C4-2B (cell line): ENCODE measurements at regions not wholly inside any gene's neighbourhood (a gene's known extent, or its start where the extent isn't known, plus 50 kb on each side); places are given as distances from the start of the nearest gene placed in this dataset.

Experiments
- ZFX ChIP-seq: fragments of 450-650 bp; IDR thresholded peaks from 2 replicates; pipeline ENCODE4 v1.6.1; 2017
- TF ChIP-seq, protein P1 (sequence below): fragments of 450-650 bp; conservative IDR thresholded peaks from 2 replicates; pipeline ENCODE4 v1.5.1; 2017; ENCODE audit warnings: mild to moderate bottlenecking

DNA sequence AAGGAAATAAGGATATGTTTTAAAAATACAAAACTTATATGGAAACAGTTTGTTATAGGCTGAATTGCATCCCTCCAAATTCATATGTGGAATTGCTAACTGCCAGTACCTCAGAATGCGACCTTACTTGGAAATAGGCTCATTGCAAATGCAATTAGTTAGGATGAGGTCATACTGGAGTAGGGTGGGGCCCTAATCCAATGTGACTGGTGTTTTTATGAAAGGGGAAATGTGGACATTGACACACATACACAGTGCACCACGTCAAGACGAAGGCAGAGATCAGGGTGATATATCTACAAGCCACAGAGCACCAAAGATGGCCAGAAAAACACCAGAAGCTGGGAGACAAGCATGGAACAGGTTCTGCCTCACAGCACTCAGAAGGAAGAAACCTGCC, 494.2 kb downstream of the TSN start:
- TF ChIP-seq, protein P1, sequence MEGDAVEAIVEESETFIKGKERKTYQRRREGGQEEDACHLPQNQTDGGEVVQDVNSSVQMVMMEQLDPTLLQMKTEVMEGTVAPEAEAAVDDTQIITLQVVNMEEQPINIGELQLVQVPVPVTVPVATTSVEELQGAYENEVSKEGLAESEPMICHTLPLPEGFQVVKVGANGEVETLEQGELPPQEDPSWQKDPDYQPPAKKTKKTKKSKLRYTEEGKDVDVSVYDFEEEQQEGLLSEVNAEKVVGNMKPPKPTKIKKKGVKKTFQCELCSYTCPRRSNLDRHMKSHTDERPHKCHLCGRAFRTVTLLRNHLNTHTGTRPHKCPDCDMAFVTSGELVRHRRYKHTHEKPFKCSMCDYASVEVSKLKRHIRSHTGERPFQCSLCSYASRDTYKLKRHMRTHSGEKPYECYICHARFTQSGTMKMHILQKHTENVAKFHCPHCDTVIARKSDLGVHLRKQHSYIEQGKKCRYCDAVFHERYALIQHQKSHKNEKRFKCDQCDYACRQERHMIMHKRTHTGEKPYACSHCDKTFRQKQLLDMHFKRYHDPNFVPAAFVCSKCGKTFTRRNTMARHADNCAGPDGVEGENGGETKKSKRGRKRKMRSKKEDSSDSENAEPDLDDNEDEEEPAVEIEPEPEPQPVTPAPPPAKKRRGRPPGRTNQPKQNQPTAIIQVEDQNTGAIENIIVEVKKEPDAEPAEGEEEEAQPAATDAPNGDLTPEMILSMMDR, result no peak
- no peak for TF ChIP-seq ZFX
